ENCODE measurements at regions not wholly inside any gene's neighbourhood (a gene's known extent, or its start where the extent isn't known, plus 50 kb on each side); places are given as distances from the start of the nearest gene placed in this dataset.

DNA sequence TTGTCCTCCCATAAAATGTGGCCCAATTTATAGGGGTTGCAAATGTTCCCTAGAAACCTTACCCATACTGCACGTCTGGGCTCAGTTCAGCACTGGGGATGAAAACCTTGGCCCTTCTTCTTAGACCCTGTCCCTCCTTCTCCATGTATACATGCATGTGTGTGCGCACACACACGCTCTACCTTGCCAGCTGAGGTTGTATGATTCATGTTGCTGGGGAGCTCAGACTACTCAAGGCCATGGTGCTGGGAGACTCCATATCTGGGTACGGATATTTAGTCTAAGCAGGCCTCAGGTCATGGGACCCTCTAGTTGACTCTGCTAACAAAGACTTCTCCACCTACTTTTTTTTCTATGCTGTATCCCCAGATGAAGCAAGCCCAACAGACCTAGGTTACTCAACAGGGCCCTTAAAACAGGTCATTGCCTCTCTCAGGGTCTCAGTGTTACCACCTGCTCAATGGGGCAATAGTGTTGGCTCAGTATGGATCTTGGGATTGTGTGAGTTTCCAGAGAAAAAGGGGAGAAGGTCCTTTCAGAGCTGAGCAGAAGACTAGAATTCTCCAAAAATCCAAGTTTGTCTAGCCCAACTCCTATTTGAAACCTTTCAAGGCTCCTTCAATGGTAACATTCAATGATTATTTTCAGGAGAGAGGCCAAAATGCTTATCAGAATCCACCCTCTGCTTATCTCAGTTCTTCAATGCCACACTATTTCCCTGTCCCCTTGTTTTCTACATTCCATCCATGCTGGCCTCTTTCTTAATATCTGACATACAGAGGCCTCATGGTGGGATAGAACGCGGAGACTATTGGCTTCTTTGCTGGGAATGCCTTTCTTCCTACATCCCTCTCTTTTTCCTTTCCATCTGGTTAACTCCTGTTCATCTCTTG lies 123.6 kb upstream of the PITX1 start:
- no peaks in the 10 kb centered on the region for H3K4me1 ChIP-seq (ENCODE audit: control insufficient read depth, extremely low read depth, insufficient read depth, low read length)
- no peaks in the 10 kb centered on the region for H3K36me3 ChIP-seq (ENCODE audit: control insufficient read depth in 2 of 2, extremely low read depth in 1 of 2, insufficient read depth in 2 of 2, low read length in 2 of 2)
- no peak overlapping the region for H3K4me3 ChIP-seq (replicated peaks in 1 of 3; ENCODE audit: insufficient read depth in 1 of 3, low read depth in 1 of 3, low read length in 3 of 3)
- POLR2A ChIA-PET = no interaction called here
- TF ChIP-seq, protein P1, sequence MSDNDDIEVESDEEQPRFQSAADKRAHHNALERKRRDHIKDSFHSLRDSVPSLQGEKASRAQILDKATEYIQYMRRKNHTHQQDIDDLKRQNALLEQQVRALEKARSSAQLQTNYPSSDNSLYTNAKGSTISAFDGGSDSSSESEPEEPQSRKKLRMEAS (IDR thresholded peaks at IDR 0.05; ENCODE audit: insufficient read depth, insufficient read length) = no peak
- dilution Hi-C loops (cut with MboI; ENCODE audit: extremely low pct_ligation_motif_present, low sequenced_read_pairs) = no loop called here
- no peak overlapping the region for H3K27ac ChIP-seq (ENCODE audit: insufficient read depth, low read depth, low read length)
- H3K27me3 ChIP-seq (ENCODE audit: control insufficient read depth in 2 of 2, insufficient read depth in 2 of 2, low read length in 2 of 2) = peaks cover 8 to 17% of the 10 kb centered on the region in 2 experiments
- H4K20me1 ChIP-seq (replicated peaks; ENCODE audit: control insufficient read depth, extremely low read depth, insufficient read depth, low read length) = no peaks in the 10 kb centered on the region
- DNase-seq (ENCODE audit: low read depth, low spot score) (no peak), FAIRE-seq (no peak)
- no peaks in the 10 kb centered on the region for H3K9me1 ChIP-seq (replicated peaks; ENCODE audit: control insufficient read depth, extremely low read depth, insufficient read depth, low read length)
- no peak overlapping the region for H3K9ac ChIP-seq (replicated peaks; ENCODE audit: extremely low read depth, insufficient read depth, low read length)
- intact Hi-C loops (cut with micrococcal nuclease) = no loop called here
- BruUV-seq (replicated peaks) = no TSS peak
- no peak overlapping the region for H2AFZ ChIP-seq (ENCODE audit: low read depth, low read length)
- no peaks in the 10 kb centered on the region for H3K79me2 ChIP-seq (ENCODE audit: control insufficient read depth, insufficient read depth, low read length)
- CTCF ChIA-PET = no interaction called here
- H3K9me3 ChIP-seq (replicated peaks; ENCODE audit: control insufficient read depth, insufficient read depth, low read length) = no peaks in the 10 kb centered on the region
- H3K4me2 ChIP-seq (ENCODE audit: insufficient read depth, low read length) = no peak overlapping the region

- H3K27me3 ChIP-seq (ENCODE audit: control insufficient read depth in 2 of 2, insufficient read depth in 2 of 2, low read length in 2 of 2) = peaks cover 4 to 12% of the 10 kb centered on the region in 2 experiments
- H3K79me2 ChIP-seq (ENCODE audit: control insufficient read depth, insufficient read depth, low read length) = no peaks in the 10 kb centered on the region
- TF ChIP-seq EZH2 (IDR thresholded peaks at IDR 0.05; ENCODE audit: borderline replicate concordance, low read depth, low read length, severe bottlenecking) = no peak
- CTCF ChIA-PET = no interaction called here
- H3K27ac ChIP-seq (ENCODE audit: insufficient read depth, low read depth, low read length) = no peak overlapping the region
- DNase-seq (ENCODE audit: low read depth, low spot score) = no peak
- no peaks in the 10 kb centered on the region for H3K4me1 ChIP-seq (ENCODE audit: control insufficient read depth, extremely low read depth, insufficient read depth, low read length)
- no peak overlapping the region for H3K4me2 ChIP-seq (ENCODE audit: insufficient read depth, low read length)
- no peak for FAIRE-seq
- no TSS peak for BruUV-seq (replicated peaks)
- H3K9me1 ChIP-seq (replicated peaks; ENCODE audit: control insufficient read depth, extremely low read depth, insufficient read depth, low read length) = no peaks in the 10 kb centered on the region
- no peak overlapping the region for H3K9ac ChIP-seq (replicated peaks; ENCODE audit: extremely low read depth, insufficient read depth, low read length)
- H3K36me3 ChIP-seq (ENCODE audit: control insufficient read depth in 2 of 2, extremely low read depth in 1 of 2, insufficient read depth in 2 of 2, low read length in 2 of 2) = no peaks in the 10 kb centered on the region
- POLR2A ChIA-PET = no interaction called here
- intact Hi-C loops (cut with micrococcal nuclease) = no loop called here
- no peak overlapping the region for H2AFZ ChIP-seq (ENCODE audit: low read depth, low read length)
- H3K4me3 ChIP-seq (replicated peaks in 1 of 3; ENCODE audit: insufficient read depth in 1 of 3, low read depth in 1 of 3, low read length in 3 of 3) = no peak overlapping the region
- dilution Hi-C loops (cut with MboI; ENCODE audit: extremely low pct_ligation_motif_present, low sequenced_read_pairs) = no loop called here
- no peaks in the 10 kb centered on the region for H3K9me3 ChIP-seq (replicated peaks; ENCODE audit: control insufficient read depth, insufficient read depth, low read length)
- H4K20me1 ChIP-seq (replicated peaks; ENCODE audit: control insufficient read depth, extremely low read depth, insufficient read depth, low read length) = no peaks in the 10 kb centered on the region
Observed at GRCh38 chr5:135156715-135157404, 122.8 kb upstream of the PITX1 start.
